Neuronal stem cell (in vitro differentiated cells): ENCODE measurements at regions not wholly inside any gene's neighbourhood (a gene's known extent, or its start where the extent isn't known, plus 50 kb on each side); places are given as distances from the start of the nearest gene placed in this dataset.

ENCODE experiments used
- DNase-seq: peaks from one replicate; pipeline ENCODE4 v3.0.0-alpha.2; 2013; ENCODE audit warnings: low spot score
- H2AFZ ChIP-seq: one replicate; pipeline ENCODE4 v1.6.1; 2013; ENCODE audit warnings: mild to moderate bottlenecking, low read length, inconsistent platforms
- H2AK5ac ChIP-seq: 2 replicates; pipeline ENCODE4 v1.6.1; 2013; ENCODE audit warnings: low read depth, mild to moderate bottlenecking, inconsistent platforms, low read length, moderate library complexity, mixed read lengths
- H2BK120ac ChIP-seq: 2 replicates; pipeline ENCODE4 v1.6.1; 2013; ENCODE audit warnings: low read depth, mild to moderate bottlenecking, inconsistent platforms, low read length, moderate library complexity, mixed read lengths
- H2BK12ac ChIP-seq: one replicate; pipeline ENCODE4 v1.6.1; 2013; ENCODE audit warnings: low read length, inconsistent platforms
- H2BK15ac ChIP-seq: 2 replicates; pipeline ENCODE4 v1.6.1; 2013; ENCODE audit warnings: mild to moderate bottlenecking, low read length, inconsistent platforms, mixed read lengths
- H2BK5ac ChIP-seq: one replicate; pipeline ENCODE4 v1.6.1; 2013; ENCODE audit warnings: inconsistent platforms, mild to moderate bottlenecking, low read length, moderate library complexity
- H3K14ac ChIP-seq: one replicate; pipeline ENCODE4 v1.6.1; 2013; ENCODE audit warnings: low read length, inconsistent platforms
- H3K18ac ChIP-seq: 2 replicates; pipeline ENCODE4 v1.6.1; 2013; ENCODE audit warnings: low read length, inconsistent platforms
- H3K23ac ChIP-seq: 2 replicates; pipeline ENCODE4 v1.6.1; 2013; ENCODE audit warnings: low read depth, mild to moderate bottlenecking, mixed read lengths, low read length, inconsistent platforms; ENCODE audit not compliant: poor library complexity
- H3K27ac ChIP-seq: replicated peaks from 3 replicates; pipeline ENCODE4 v1.5.1; 2013; ENCODE audit warnings: low read length, inconsistent platforms
- H3K27me3 ChIP-seq, 3 experiments: 2 replicates each; pipeline ENCODE4 v1.6.1; 2013; ENCODE audit warnings: low read length in 3 of 3, mild to moderate bottlenecking in 2 of 3, inconsistent platforms in 1 of 3, low read depth in 1 of 3, mixed read lengths in 1 of 3, moderate library complexity in 1 of 3; ENCODE audit not compliant: control insufficient read depth in 3 of 3, insufficient read depth in 3 of 3
- H3K36me3 ChIP-seq, 2 donors: replicated peaks in 1 of 2; 2 replicates each; pipeline ENCODE4 v1.6.1; 2013; ENCODE audit warnings: low read length in 2 of 2; ENCODE audit not compliant: control insufficient read depth in 2 of 2, insufficient read depth in 2 of 2
- H3K4ac ChIP-seq: 2 replicates; pipeline ENCODE4 v1.6.1; 2013; ENCODE audit warnings: inconsistent platforms, mild to moderate bottlenecking, low read length, moderate library complexity
- H3K4me1 ChIP-seq, 2 donors: 1 replicate in 1 of 2; 2 replicates in 1 of 2; pipeline ENCODE4 v1.6.1; 2013; ENCODE audit warnings: low read length in 2 of 2, low read depth in 1 of 2; ENCODE audit not compliant: control insufficient read depth in 2 of 2, insufficient read depth in 1 of 2
- H3K4me2 ChIP-seq: one replicate; pipeline ENCODE4 v1.6.1; 2013; ENCODE audit warnings: mild to moderate bottlenecking, low read length, inconsistent platforms; ENCODE audit not compliant: insufficient read depth, poor library complexity, severe bottlenecking
- H3K4me3 ChIP-seq, 2 donors: 2 replicates each; pipeline ENCODE4 v1.5.1; 2013; ENCODE audit warnings: low read length in 2 of 2, mild to moderate bottlenecking in 2 of 2, inconsistent platforms in 1 of 2, moderate library complexity in 1 of 2
- H3K79me1 ChIP-seq: one replicate; pipeline ENCODE4 v1.6.1; 2013; ENCODE audit warnings: low read depth, mild to moderate bottlenecking, inconsistent platforms, low read length, moderate library complexity
- H3K9ac ChIP-seq: one replicate; pipeline ENCODE4 v1.6.1; 2013; ENCODE audit warnings: mild to moderate bottlenecking, low read depth, low read length, inconsistent platforms; ENCODE audit not compliant: poor library complexity
- H3K9me3 ChIP-seq, 2 donors: replicated peaks in 1 of 2; 2 replicates each; pipeline versions ENCODE3 to v1.6.1; 2013; ENCODE audit warnings: low read length in 2 of 2, mild to moderate bottlenecking in 2 of 2, inconsistent platforms in 1 of 2, low read depth in 1 of 2, mixed read lengths in 1 of 2, moderate library complexity in 1 of 2; ENCODE audit not compliant: control insufficient read depth in 2 of 2, insufficient read depth in 1 of 2
- H4K8ac ChIP-seq: one replicate; pipeline ENCODE4 v1.6.1; 2013; ENCODE audit warnings: low read depth, mild to moderate bottlenecking, inconsistent platforms, low read length, moderate library complexity
- H4K91ac ChIP-seq: one replicate; pipeline ENCODE4 v1.6.1; 2013; ENCODE audit warnings: low read length, low read depth, mild to moderate bottlenecking, inconsistent platforms; ENCODE audit not compliant: poor library complexity
- WGBS, 2 donors: extraction: QIAGEN DNeasy Blood & Tissue Kit; methylation state at CpG; one replicate each; pipeline ENCODE4 v1.1.7; 2013; ENCODE audit warnings: missing lambda C conversion rate in 2 of 2, mixed read lengths in 1 of 2; ENCODE audit not compliant: insufficient read length in 2 of 2, insufficient replicate concordance in 1 of 2; ENCODE audit errors: extremely low coverage in 2 of 2; 5-methylcytosine and 5-hydroxymethylcytosine counted together

DNA sequence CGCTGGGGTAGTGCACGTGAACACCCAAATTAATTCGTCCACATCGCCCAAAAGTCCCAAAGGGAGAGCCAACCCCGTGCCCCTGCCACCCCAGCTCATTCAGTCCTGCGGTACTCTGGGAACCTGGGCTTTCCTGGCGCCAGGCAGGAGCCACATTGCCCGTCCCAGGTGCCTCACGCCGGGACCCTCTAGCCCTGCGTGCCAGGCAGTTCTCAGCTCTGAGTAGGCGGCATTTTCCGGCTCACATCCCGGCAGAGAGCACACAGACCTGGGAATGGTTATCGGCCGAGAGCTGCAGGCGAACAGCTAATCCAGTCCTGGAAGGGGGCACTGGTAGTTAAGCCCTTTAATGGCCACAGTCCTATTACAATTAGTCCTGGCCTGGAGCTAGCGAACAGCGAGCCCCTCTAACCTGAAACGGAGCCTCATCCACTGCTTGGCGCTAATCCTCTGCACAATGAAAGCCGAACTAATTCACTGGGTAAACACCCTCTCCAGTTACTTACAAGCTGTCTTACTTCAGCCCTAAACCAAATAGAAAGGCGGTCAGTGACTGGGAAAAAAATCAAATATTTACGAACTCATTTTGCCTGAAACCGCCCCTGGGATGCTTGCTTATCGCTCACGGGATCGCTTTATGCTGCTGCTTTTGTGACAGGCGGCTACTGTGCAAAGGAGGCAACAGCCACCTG is 254.6 kb upstream of the SOX14 start:
- H3K23ac ChIP-seq: no peak overlapping the region
- H3K4me3 ChIP-seq: peak overlapping the region in 1 of 2 donors; percentile 37
- H3K9me3 ChIP-seq: no peaks in the 10 kb centered on the region
- no peaks in the 10 kb centered on the region for H3K79me1 ChIP-seq
- no peak overlapping the region for H2BK120ac ChIP-seq
- H3K27me3 ChIP-seq: no peaks in the 10 kb centered on the region
- H4K91ac ChIP-seq: no peak overlapping the region
- H3K14ac ChIP-seq: no peak overlapping the region
- H3K4me2 ChIP-seq: no peak overlapping the region
- H2AK5ac ChIP-seq: no peak overlapping the region
- peaks cover 0 to 6% of the 10 kb centered on the region in 2 donors for H3K4me1 ChIP-seq
- H3K18ac ChIP-seq: peak overlapping the region; percentile 78
- no peak overlapping the region for H3K4ac ChIP-seq
- peak; percentile 45 for DNase-seq
- H2BK15ac ChIP-seq: no peak overlapping the region
- no CpG with 5 or more reads among the region's 29 CpGs for WGBS, 2 donors
- no peak overlapping the region for H2BK5ac ChIP-seq
- peak overlapping the region; percentile 70 for H3K27ac ChIP-seq
- no peak overlapping the region for H2AFZ ChIP-seq
- H4K8ac ChIP-seq: no peak overlapping the region
- H3K36me3 ChIP-seq: no peaks in the 10 kb centered on the region
- H3K9ac ChIP-seq: no peak overlapping the region
- H2BK12ac ChIP-seq: no peak overlapping the region

GRCh38 chr3:137511655-137512054 is 252.5 kb upstream of the SOX14 start:
- Histone ChIP-seq H3K4me3 (no peak overlapping the region), H3K27ac (no peak overlapping the region), H4K8ac (no peak overlapping the region), H2AFZ (no peak overlapping the region), H2BK120ac (no peak overlapping the region), H3K4me1 (peaks cover 0 to 6% of the 10 kb centered on the region in 2 donors), H4K91ac (peak overlapping the region; percentile 10), H3K4me2 (no peak overlapping the region), H2BK12ac (no peak overlapping the region), H3K9ac (no peak overlapping the region), H3K79me1 (no peaks in the 10 kb centered on the region), H3K14ac (no peak overlapping the region), H3K36me3 (no peaks in the 10 kb centered on the region), H2BK5ac (no peak overlapping the region), H2BK15ac (no peak overlapping the region), H3K23ac (no peak overlapping the region), H3K18ac (no peak overlapping the region), H3K9me3 (no peaks in the 10 kb centered on the region), H3K4ac (no peak overlapping the region), H3K27me3 (no peaks in the 10 kb centered on the region), H2AK5ac (no peak overlapping the region)
- DNase-seq: no peak
- WGBS, 2 donors: no CpG with 5 or more reads among the region's 1 CpG

GRCh38 chr3:137514853-137515252 is 249.3 kb upstream of the SOX14 start:
- no peak overlapping the region for H2AFZ ChIP-seq
- H3K27me3 ChIP-seq: no peaks in the 10 kb centered on the region
- H3K4me2 ChIP-seq: no peak overlapping the region
- H3K79me1 ChIP-seq: no peaks in the 10 kb centered on the region
- no peak for DNase-seq
- H4K8ac ChIP-seq: no peak overlapping the region
- no peak overlapping the region for H3K18ac ChIP-seq
- no peak overlapping the region for H3K27ac ChIP-seq
- no peak overlapping the region for H2AK5ac ChIP-seq
- H3K14ac ChIP-seq: no peak overlapping the region
- no peak overlapping the region for H3K4ac ChIP-seq
- H2BK5ac ChIP-seq: no peak overlapping the region
- no peak overlapping the region for H4K91ac ChIP-seq
- H2BK15ac ChIP-seq: no peak overlapping the region
- H3K23ac ChIP-seq: no peak overlapping the region
- WGBS, 2 donors: no CpG with 5 or more reads among the region's 2 CpGs
- H3K9ac ChIP-seq: no peak overlapping the region
- H2BK120ac ChIP-seq: no peak overlapping the region
- no peaks in the 10 kb centered on the region for H3K4me1 ChIP-seq
- H3K36me3 ChIP-seq: no peaks in the 10 kb centered on the region
- no peak overlapping the region for H2BK12ac ChIP-seq
- no peak overlapping the region for H3K4me3 ChIP-seq
- no peaks in the 10 kb centered on the region for H3K9me3 ChIP-seq

DNA sequence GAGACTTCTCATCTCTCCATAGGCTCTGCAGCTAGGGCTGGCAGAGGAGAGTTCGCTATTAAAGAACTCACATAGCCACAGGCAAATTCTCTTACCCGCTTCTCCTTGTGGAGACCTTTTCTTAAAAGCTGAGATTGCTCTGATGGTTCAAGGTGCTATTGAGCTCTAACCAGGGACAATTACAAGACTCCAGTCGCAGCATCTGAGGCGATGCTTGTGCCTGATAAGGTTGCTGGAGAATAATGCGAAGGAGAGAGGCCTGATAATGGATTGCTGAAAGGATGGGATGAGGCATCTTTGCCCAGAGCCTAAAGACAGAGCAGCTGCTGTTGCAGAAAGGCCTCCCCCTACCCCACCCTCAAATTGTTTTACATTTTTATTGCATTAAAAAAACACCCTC is 244.5 kb upstream of the SOX14 start:
- Histone ChIP-seq H3K79me1 (no peaks in the 10 kb centered on the region), H3K36me3 (no peaks in the 10 kb centered on the region), H3K18ac (no peak overlapping the region), H3K9ac (no peak overlapping the region), H2BK15ac (no peak overlapping the region), H3K4me3 (no peak overlapping the region), H3K4me2 (no peak overlapping the region), H2BK12ac (no peak overlapping the region), H3K27me3 (no peaks in the 10 kb centered on the region), H2BK120ac (no peak overlapping the region), H2AK5ac (no peak overlapping the region), H3K4me1 (no peaks in the 10 kb centered on the region), H3K14ac (no peak overlapping the region), H4K91ac (no peak overlapping the region), H3K4ac (no peak overlapping the region), H3K23ac (no peak overlapping the region), H4K8ac (no peak overlapping the region), H3K27ac (no peak overlapping the region), H2BK5ac (no peak overlapping the region), H2AFZ (no peak overlapping the region), H3K9me3 (no peaks in the 10 kb centered on the region)
- DNase-seq: no peak
- no CpG with 5 or more reads among the region's 5 CpGs for WGBS, 2 donors
